GM23248 (cell line): ENCODE measurements at regions not wholly inside any gene's neighbourhood (a gene's known extent, or its start where the extent isn't known, plus 50 kb on each side); places are given as distances from the start of the nearest gene placed in this dataset.
A peak's percentile ranks its signal among the peaks of the same experiment; 100 is the strongest.

Experiments
- DNase-seq: peaks from one replicate; pipeline ENCODE4 v3.0.0-alpha.2; 2015
- H2AFZ ChIP-seq: fragments of 200-600 bp; sonication (generic); 2 replicates; pipeline ENCODE4 v1.6.1; 2016; ENCODE audit warnings: antibody characterized with exemption
- H3F3A ChIP-seq: fragments of 200-600 bp; sonication (generic); 2 replicates; pipeline ENCODE4 v1.6.1; 2016; ENCODE audit warnings: mild to moderate bottlenecking, antibody characterized with exemption, mixed run types; ENCODE audit not compliant: insufficient read depth
- H3K27ac ChIP-seq: fragments of 200-600 bp; sonication (generic); 2 replicates; pipeline ENCODE4 v1.5.1; 2016; ENCODE audit warnings: mild to moderate bottlenecking
- H3K27me3 ChIP-seq: fragments of 200-600 bp; sonication (generic); replicated peaks from 2 replicates; pipeline ENCODE4 v1.6.1; 2016; ENCODE audit warnings: mild to moderate bottlenecking; ENCODE audit not compliant: insufficient read depth
- H3K36me3 ChIP-seq: fragments of 200-600 bp; sonication (generic); 2 replicates; pipeline ENCODE4 v1.6.1; 2016; ENCODE audit warnings: low read depth, mild to moderate bottlenecking
- H3K4me1 ChIP-seq: fragments of 200-600 bp; sonication (generic); 2 replicates; pipeline ENCODE4 v1.6.1; 2016; ENCODE audit warnings: mild to moderate bottlenecking; ENCODE audit not compliant: insufficient read depth
- H3K4me2 ChIP-seq: fragments of 200-600 bp; sonication (generic); one replicate; pipeline ENCODE4 v1.6.1; 2016; ENCODE audit warnings: mild to moderate bottlenecking; ENCODE audit not compliant: unreplicated experiment
- H3K4me3 ChIP-seq: fragments of 200-600 bp; sonication (generic); 2 replicates; pipeline ENCODE4 v1.5.1; 2016; ENCODE audit warnings: mild to moderate bottlenecking
- H3K79me2 ChIP-seq: fragments of 200-600 bp; sonication (generic); 2 replicates; pipeline ENCODE4 v1.6.1; 2016; ENCODE audit warnings: mild to moderate bottlenecking; ENCODE audit not compliant: insufficient read depth
- H3K9ac ChIP-seq: fragments of 200-600 bp; sonication (generic); 2 replicates; pipeline ENCODE4 v1.6.1; 2016; ENCODE audit warnings: mild to moderate bottlenecking
- H3K9me2 ChIP-seq: fragments of 200-600 bp; sonication (generic); 2 replicates; pipeline ENCODE4 v1.6.1; 2016; ENCODE audit warnings: mixed run types, mild to moderate bottlenecking, moderate library complexity; ENCODE audit not compliant: insufficient read depth
- H3K9me3 ChIP-seq: fragments of 200-600 bp; sonication (generic); one replicate; pipeline ENCODE4 v1.6.1; 2017; ENCODE audit warnings: low read depth
- H4K20me1 ChIP-seq: fragments of 200-600 bp; sonication (generic); 2 replicates; pipeline ENCODE4 v1.6.0; 2016; ENCODE audit not compliant: insufficient read depth
- EZH2 ChIP-seq: fragments of 200-600 bp; sonication (generic); IDR thresholded peaks from 2 replicates; pipeline ENCODE4 v1.6.1; 2018; ENCODE audit warnings: antibody characterized with exemption, mild to moderate bottlenecking; ENCODE audit not compliant: insufficient read depth, poor library complexity, severe bottlenecking
- EZH2phosphoT487 ChIP-seq: fragments of 200-600 bp; sonication (generic); IDR thresholded peaks from 2 replicates; pipeline ENCODE4 v1.6.1; 2018; ENCODE audit warnings: antibody characterized with exemption, moderate library complexity, mild to moderate bottlenecking, low read depth; ENCODE audit not compliant: insufficient read depth
- WGBS, 2 experiments: methylation state at CpG; one replicate each; pipeline ENCODE4 v1.1.6; 2015 to 2017; ENCODE audit warnings: low lambda C conversion rate in 2 of 2, low coverage in 1 of 2; ENCODE audit errors: missing lambda C conversion rate in 2 of 2; 5-methylcytosine and 5-hydroxymethylcytosine counted together
- in situ Hi-C: fragments of 300-500 bp; cut with MboI; formaldehyde crosslinking; loops from 2 replicates; pipeline ENCODE4 v1.15.0; 2020

DNA sequence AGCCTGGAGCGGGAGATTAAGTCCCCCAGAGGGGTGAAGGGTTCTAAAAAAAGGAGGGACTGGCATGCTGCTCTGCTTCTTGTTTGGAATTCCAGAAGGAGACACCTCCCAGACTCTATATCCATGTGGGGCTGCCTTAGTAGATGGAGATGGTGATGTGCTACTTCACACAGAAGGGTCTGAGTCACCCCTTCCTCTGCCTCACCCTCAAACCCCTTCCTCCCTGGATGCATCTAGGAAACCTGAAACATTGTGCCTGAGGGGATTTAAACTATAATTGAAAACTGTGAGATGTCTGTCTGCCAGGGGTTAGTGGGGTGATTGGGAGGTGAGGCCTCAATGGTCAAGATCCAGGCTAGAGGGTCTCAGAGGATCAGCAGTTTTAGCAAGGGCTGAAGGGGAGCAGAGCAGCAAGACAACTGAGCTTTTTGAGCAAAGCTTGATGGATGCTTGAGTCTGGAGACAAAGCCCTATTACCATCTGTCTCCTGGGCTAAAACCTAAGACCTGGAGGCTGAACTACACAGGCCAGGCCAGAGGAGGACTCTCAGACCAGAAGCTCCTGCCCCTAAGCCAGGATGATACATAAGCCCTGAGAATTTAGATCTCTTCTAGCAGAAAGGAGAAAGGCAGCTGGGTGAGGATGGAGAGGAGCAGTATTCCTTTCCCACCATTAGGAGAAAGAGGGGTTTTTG lies 314.7 kb upstream of the ATP2B1 start:
- H3K4me3 ChIP-seq = no peak overlapping the region
- no peak overlapping the region for H3K27ac ChIP-seq

DNA sequence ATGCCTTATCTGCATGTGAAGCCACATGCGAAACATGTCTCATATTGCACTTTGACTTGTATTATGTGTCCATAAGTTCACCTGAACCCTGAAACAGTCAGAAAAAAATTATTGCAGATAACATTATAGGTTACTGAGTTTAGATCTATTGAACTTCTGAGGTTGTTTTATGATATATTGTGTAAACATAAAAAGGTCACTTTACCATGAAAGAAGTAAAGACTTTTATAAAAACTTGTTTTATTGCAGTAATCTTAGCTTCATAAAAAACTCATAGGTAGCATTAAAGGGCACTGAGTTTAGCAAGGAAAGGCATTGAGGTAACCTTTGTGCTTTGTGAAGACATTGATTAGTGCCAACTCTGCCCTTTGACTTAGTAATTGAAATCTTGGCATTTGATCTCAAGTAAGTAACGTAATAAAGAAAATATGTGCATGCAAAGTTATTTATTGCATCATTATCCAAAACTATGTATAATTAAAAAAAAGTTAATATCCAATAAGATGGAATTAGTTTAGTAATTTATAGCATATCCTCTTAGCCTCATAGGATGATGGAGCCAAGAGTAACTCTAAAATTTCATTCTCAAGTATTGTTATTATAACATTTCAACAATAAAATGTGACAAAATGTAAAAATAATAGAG lies 313.3 kb upstream of the ATP2B1 start:
- no peak overlapping the region for H3K4me2 ChIP-seq
- no peak overlapping the region for H2AFZ ChIP-seq
- H3K79me2 ChIP-seq = no peaks in the 10 kb centered on the region
- in situ Hi-C loops = no loop called here
- no peak overlapping the region for H3K27ac ChIP-seq
- 84 to 94% methylated on average over 2 of the region's 2 CpGs for WGBS, 2 experiments
- no peak overlapping the region for H3K9ac ChIP-seq
- H3K9me3 ChIP-seq = no peaks in the 10 kb centered on the region
- H3K27me3 ChIP-seq = no peaks in the 10 kb centered on the region
- H3F3A ChIP-seq = no peaks in the 10 kb centered on the region
- H3K9me2 ChIP-seq = no peaks in the 10 kb centered on the region
- H3K4me3 ChIP-seq = no peak overlapping the region
- H3K4me1 ChIP-seq = 0 out of 2 replicates have a peak, but pooled peaks cover 5% of the 10 kb centered on the region
- H3K36me3 ChIP-seq = no peaks in the 10 kb centered on the region
- no peaks in the 10 kb centered on the region for H4K20me1 ChIP-seq
- TF ChIP-seq EZH2phosphoT487 (no peak), EZH2 (no peak)
- DNase-seq = no peak

More for the DNA sequence above, 314.7 kb upstream of the ATP2B1 start:
- peaks cover 10% of the 10 kb centered on the region for H3K4me1 ChIP-seq
- 91 to 100% methylated on average over 1 of the region's 1 CpG for WGBS, 2 experiments
- no peak overlapping the region for H2AFZ ChIP-seq
- no peaks in the 10 kb centered on the region for H3K9me3 ChIP-seq
- in situ Hi-C loops = no loop called here
- no peaks in the 10 kb centered on the region for H4K20me1 ChIP-seq
- H3K9ac ChIP-seq = no peak overlapping the region
- H3K36me3 ChIP-seq = no peaks in the 10 kb centered on the region
- no peaks in the 10 kb centered on the region for H3K27me3 ChIP-seq
- no peaks in the 10 kb centered on the region for H3K9me2 ChIP-seq
- H3K79me2 ChIP-seq = no peaks in the 10 kb centered on the region
- TF ChIP-seq EZH2 = no peak
- TF ChIP-seq EZH2phosphoT487 = no peak
- peaks cover 3% of the 10 kb centered on the region for H3F3A ChIP-seq
- peak; percentile 11 for DNase-seq
- no peak overlapping the region for H3K4me2 ChIP-seq

DNA sequence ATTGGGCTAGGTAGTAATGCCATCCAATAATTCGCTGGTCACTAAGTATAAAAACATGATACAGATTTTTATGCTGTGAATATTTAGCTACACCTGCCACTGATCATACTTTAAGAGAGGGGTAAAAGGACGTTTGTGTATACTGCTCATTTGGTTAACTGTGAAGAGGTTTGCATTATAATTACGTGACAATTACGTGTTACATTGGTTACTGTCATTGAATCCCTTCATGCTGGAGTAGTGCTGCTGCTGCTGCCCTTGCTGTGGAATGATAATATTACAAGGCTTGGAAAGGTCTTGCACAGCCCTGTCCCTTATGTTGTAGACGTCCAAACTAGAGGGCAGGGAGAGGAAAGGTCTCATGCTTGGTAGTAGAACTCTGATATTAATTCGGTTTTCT lies 312.2 kb upstream of the ATP2B1 start:
- Histone ChIP-seq H3F3A (no peaks in the 10 kb centered on the region), H3K79me2 (no peaks in the 10 kb centered on the region), H3K27ac (no peak overlapping the region), H3K4me2 (no peak overlapping the region), H3K4me3 (no peak overlapping the region), H3K4me1 (peaks cover 6% of the 10 kb centered on the region; the same call in 1 of the 2 replicates), H3K27me3 (no peaks in the 10 kb centered on the region), H3K9me2 (no peaks in the 10 kb centered on the region; the same call in 1 of the 2 replicates), H4K20me1 (no peaks in the 10 kb centered on the region), H3K9ac (no peak overlapping the region), H2AFZ (no peak overlapping the region), H3K9me3 (no peaks in the 10 kb centered on the region), H3K36me3 (no peaks in the 10 kb centered on the region)
- TF ChIP-seq EZH2 (no peak), EZH2phosphoT487 (no peak)
- 84 to 87% methylated on average over 6 of the region's 6 CpGs for WGBS, 2 experiments
- DNase-seq = no peak
- in situ Hi-C loops = no loop called here

DNA sequence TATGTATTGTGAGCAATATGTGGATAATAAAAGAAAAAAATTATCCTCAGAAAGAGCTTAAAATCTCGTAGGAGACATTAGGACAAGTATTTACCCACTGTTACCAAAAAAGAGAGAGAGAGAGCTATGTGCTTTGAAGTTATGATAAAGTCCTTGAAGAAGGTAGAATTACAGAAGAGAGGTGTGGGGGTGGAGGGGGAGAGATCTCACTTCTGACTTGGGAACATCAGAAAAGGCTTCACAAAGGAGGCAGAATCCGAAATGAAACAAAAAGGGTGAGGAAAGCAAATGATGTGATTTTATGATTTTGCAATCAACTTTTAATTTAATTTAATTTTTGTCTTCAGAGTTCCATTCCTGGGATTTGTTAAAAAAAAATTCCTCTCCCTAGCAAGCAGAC lies 311.8 kb upstream of the ATP2B1 start:
- TF ChIP-seq EZH2phosphoT487 = no peak
- no peak for TF ChIP-seq EZH2
- no peak overlapping the region for H3K27ac ChIP-seq
- H2AFZ ChIP-seq = no peak overlapping the region
- no peaks in the 10 kb centered on the region for H3K9me3 ChIP-seq
- no peak for DNase-seq
- no peak overlapping the region for H3K4me2 ChIP-seq
- H3K4me3 ChIP-seq = no peak overlapping the region
- 43 to 44% methylated on average over 2 of the region's 2 CpGs for WGBS, 2 experiments
- H3K27me3 ChIP-seq = no peaks in the 10 kb centered on the region
- no peaks in the 10 kb centered on the region for H3K79me2 ChIP-seq
- no peaks in the 10 kb centered on the region for H3K36me3 ChIP-seq
- H3F3A ChIP-seq = no peaks in the 10 kb centered on the region
- peaks cover 10% of the 10 kb centered on the region for H3K4me1 ChIP-seq
- H4K20me1 ChIP-seq = no peaks in the 10 kb centered on the region
- in situ Hi-C loops = no loop called here
- H3K9me2 ChIP-seq = no peaks in the 10 kb centered on the region; the same call in 1 of the 2 replicates
- H3K9ac ChIP-seq = no peak overlapping the region
